Stimulated activated CD8-positive, alpha-beta memory T cell treated with anti-CD3 and anti-CD28 coated beads, Interleukin-15, amount 100 ng/mL, for 48 hours (primary cell): ENCODE measurements at regions not wholly inside any gene's neighbourhood (a gene's known extent, or its start where the extent isn't known, plus 50 kb on each side); places are given as distances from the start of the nearest gene placed in this dataset.
"Not testable (repeated sequence)": the region's sequence is repeated elsewhere in the genome, so short reads cannot be mapped to it uniquely, and the experiment has no call there.

Experiments
- DNase-seq, 2 donors: peaks; one replicate each; pipeline ENCODE4 v3.0.0-alpha.2; 2020; ENCODE audit warnings: low read depth in 2 of 2

GRCh38 chr11:13169709-13170108, 107.9 kb upstream of the BMAL1 start:
- DNase-seq: no peak

GRCh38 chr11:13174090-13174489, 103.5 kb upstream of the BMAL1 start:
- no peak for DNase-seq

GRCh38 chr11:13183094-13183825, 94.3 kb upstream of the BMAL1 start:
- DNase-seq: no peak

GRCh38 chr11:13183826-13184196, 93.8 kb upstream of the BMAL1 start:
- no peak for DNase-seq

GRCh38 chr11:13184295-13184794, 93.2 kb upstream of the BMAL1 start:
- DNase-seq: no peak

GRCh38 chr11:13188179-13188578, 89.4 kb upstream of the BMAL1 start:
- DNase-seq: no peak

- no peak for DNase-seq
Observed at GRCh38 chr11:13189561-13190426, 87.8 kb upstream of the BMAL1 start.

- no peak for DNase-seq
Observed at GRCh38 chr11:13193613-13194012, 84.0 kb upstream of the BMAL1 start.

- not testable (repeated sequence) for DNase-seq
Observed at GRCh38 chr11:13197374-13197773, 80.2 kb upstream of the BMAL1 start.

- DNase-seq: no peak
Observed at GRCh38 chr11:13205486-13205885, 72.1 kb upstream of the BMAL1 start.

- no peak for DNase-seq
Observed at GRCh38 chr11:13206086-13206640, 71.4 kb upstream of the BMAL1 start.

- DNase-seq: no peak
Observed at GRCh38 chr11:13207270-13207664, 70.3 kb upstream of the BMAL1 start.

GRCh38 chr11:13207665-13208594, 69.7 kb upstream of the BMAL1 start:
- no peak for DNase-seq

GRCh38 chr11:13208921-13209320, 68.7 kb upstream of the BMAL1 start:
- no peak for DNase-seq

GRCh38 chr11:13209379-13209778, 68.2 kb upstream of the BMAL1 start:
- DNase-seq: no peak

- no peak for DNase-seq
Observed at GRCh38 chr11:13210424-13210823, 67.2 kb upstream of the BMAL1 start.

- DNase-seq: no peak
Observed at GRCh38 chr11:13214276-13214675, 63.3 kb upstream of the BMAL1 start.

GRCh38 chr11:13215149-13215548, 62.4 kb upstream of the BMAL1 start:
- no peak for DNase-seq

GRCh38 chr11:13216019-13216710, 61.4 kb upstream of the BMAL1 start:
- peak; percentile 47 to 67 for DNase-seq

- no peak for DNase-seq
Observed at GRCh38 chr11:13216711-13217075, 60.9 kb upstream of the BMAL1 start.

- DNase-seq: not testable (repeated sequence)
Observed at GRCh38 chr11:13218685-13219084, 58.9 kb upstream of the BMAL1 start.
